Activated naive CD4-positive, alpha-beta T cell treated with anti-CD3 and anti-CD28 coated beads, Interleukin-2, amount 50 U/mL, for 24 hours (primary cell): ENCODE measurements at regions not wholly inside any gene's neighbourhood (a gene's known extent, or its start where the extent isn't known, plus 50 kb on each side); places are given as distances from the start of the nearest gene placed in this dataset.

Experiments
- H3K27ac Mint-ChIP-seq: one replicate; pipeline ENCODE4 v1.8.0; 2021; ENCODE audit warnings: mild to moderate bottlenecking, mixed read lengths
- H3K27me3 Mint-ChIP-seq: one replicate; pipeline ENCODE4 v1.8.0; 2021; ENCODE audit warnings: mixed read lengths
- H3K36me3 Mint-ChIP-seq: one replicate; pipeline ENCODE4 v1.8.0; 2021; ENCODE audit warnings: mixed read lengths
- H3K4me1 Mint-ChIP-seq: one replicate; pipeline ENCODE4 v1.8.0; 2021; ENCODE audit warnings: mixed read lengths
- H3K4me3 Mint-ChIP-seq: one replicate; pipeline ENCODE4 v1.8.0; 2021; ENCODE audit warnings: mild to moderate bottlenecking, mixed read lengths
- H3K9me3 Mint-ChIP-seq: one replicate; pipeline ENCODE4 v1.8.0; 2021; ENCODE audit warnings: mixed read lengths

DNA sequence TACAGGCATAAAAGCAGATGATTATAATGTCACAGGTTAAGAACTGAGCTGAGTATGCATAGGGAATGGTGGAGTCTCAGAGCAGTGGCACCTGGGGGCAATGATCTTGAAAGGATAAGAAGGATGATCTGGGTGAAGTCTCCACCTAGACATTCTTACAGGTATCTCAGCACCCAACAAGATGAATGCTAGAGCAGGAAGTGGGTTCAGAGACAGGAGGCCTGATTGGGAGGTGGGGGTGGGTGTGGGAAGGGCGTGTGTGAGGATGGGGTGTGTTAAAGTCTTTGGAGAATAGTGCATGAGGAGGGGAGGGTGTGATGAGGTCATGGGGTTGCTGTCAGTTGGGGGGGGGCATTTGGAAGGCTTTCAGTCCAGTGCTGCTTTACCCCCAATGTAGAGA, 78.8 kb upstream of the UPP2 start:
- Mint-ChIP-seq H3K9me3 (no peaks in the 10 kb centered on the region), H3K4me1 (peaks cover 6% of the 10 kb centered on the region), H3K27me3 (no peaks in the 10 kb centered on the region), H3K4me3 (no peak overlapping the region), H3K27ac (no peak overlapping the region), H3K36me3 (no peaks in the 10 kb centered on the region)

DNA sequence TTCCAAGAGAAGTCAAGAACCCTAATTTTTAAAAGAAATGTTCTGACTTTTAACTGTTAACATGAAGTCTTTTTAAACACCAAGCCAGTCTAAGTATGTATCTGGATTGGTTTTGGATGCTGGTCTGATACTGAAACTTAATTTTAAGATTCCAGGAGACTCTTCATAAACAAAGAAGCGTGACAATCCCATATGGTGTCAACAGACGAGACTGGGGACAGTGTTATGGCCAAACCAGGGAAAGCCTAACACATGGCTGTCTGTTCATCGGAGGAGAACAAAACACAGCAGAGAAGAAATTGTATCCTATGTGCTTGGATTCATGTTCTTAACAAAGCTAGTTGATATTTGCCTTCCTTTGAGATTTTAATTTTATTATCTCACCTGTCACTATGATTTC, 80.5 kb upstream of the UPP2 start:
- H3K4me3 Mint-ChIP-seq: no peak overlapping the region
- no peaks in the 10 kb centered on the region for H3K36me3 Mint-ChIP-seq
- peaks cover 6% of the 10 kb centered on the region for H3K4me1 Mint-ChIP-seq
- H3K27ac Mint-ChIP-seq: no peak overlapping the region
- no peaks in the 10 kb centered on the region for H3K27me3 Mint-ChIP-seq
- H3K9me3 Mint-ChIP-seq: no peaks in the 10 kb centered on the region

GRCh38 chr2:158015428-158016076, 86.1 kb upstream of the UPP2 start:
- H3K4me3 Mint-ChIP-seq: no peak overlapping the region
- H3K4me1 Mint-ChIP-seq: peaks cover 9% of the 10 kb centered on the region

GRCh38 chr2:158013891-158014290, 87.8 kb upstream of the UPP2 start:
- no peaks in the 10 kb centered on the region for H3K27me3 Mint-ChIP-seq
- no peak overlapping the region for H3K27ac Mint-ChIP-seq
- peaks cover 13% of the 10 kb centered on the region for H3K4me1 Mint-ChIP-seq
- no peaks in the 10 kb centered on the region for H3K9me3 Mint-ChIP-seq
- no peaks in the 10 kb centered on the region for H3K36me3 Mint-ChIP-seq
- no peak overlapping the region for H3K4me3 Mint-ChIP-seq

More at GRCh38 chr2:158015428-158016076, 86.1 kb upstream of the UPP2 start:
- H3K9me3 Mint-ChIP-seq: no peaks in the 10 kb centered on the region
- H3K27me3 Mint-ChIP-seq: no peaks in the 10 kb centered on the region
- no peaks in the 10 kb centered on the region for H3K36me3 Mint-ChIP-seq
- H3K27ac Mint-ChIP-seq: peak overlapping the region; percentile 84

- no peaks in the 10 kb centered on the region for H3K27me3 Mint-ChIP-seq
- no peak overlapping the region for H3K4me3 Mint-ChIP-seq
- H3K27ac Mint-ChIP-seq: no peak overlapping the region
- no peaks in the 10 kb centered on the region for H3K9me3 Mint-ChIP-seq
- H3K4me1 Mint-ChIP-seq: peaks cover 17% of the 10 kb centered on the region
- H3K36me3 Mint-ChIP-seq: no peaks in the 10 kb centered on the region
Measured at GRCh38 chr2:158011055-158011771, 90.5 kb upstream of the UPP2 start.

GRCh38 chr2:158009399-158009798, 92.3 kb upstream of the UPP2 start:
- H3K27ac Mint-ChIP-seq: no peak overlapping the region
- H3K4me3 Mint-ChIP-seq: no peak overlapping the region
- no peaks in the 10 kb centered on the region for H3K9me3 Mint-ChIP-seq
- H3K36me3 Mint-ChIP-seq: no peaks in the 10 kb centered on the region
- H3K4me1 Mint-ChIP-seq: peaks cover 8% of the 10 kb centered on the region
- H3K27me3 Mint-ChIP-seq: no peaks in the 10 kb centered on the region

DNA sequence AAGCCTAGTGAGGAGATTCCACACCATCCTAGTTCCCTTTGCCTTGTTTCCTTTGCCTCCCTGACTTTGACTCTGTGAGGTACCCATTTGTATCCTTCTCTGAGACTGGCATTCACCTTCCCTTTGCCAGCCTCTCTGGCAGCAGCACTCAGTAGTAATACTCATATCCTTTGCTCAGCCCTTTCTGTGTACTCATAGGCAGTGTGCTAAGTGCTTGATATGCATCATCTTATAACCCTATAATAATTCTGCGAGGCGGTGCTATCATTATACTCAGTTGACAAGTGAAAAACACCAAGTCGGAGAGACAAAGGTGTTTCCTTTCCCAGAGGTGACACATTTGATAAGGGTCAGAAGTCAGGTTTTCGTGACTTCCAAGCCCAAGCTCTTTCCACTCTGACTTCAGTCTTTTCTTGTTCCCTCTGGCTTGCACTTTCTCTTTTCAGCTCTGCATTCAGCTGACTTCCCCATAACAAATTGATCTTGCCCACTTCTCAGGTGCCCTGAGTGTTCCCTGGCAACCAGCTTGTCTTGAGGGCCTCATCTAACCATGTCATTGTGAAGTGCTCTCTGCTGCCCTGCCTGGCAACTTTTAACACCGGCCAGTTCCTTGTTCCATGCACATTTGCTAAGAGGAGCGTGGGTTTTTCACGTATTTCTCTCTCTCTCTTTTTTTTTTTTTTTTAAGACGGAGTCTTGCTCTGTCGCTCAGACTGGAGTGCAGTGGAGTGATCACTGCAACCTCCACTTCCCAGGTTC, 94.5 kb upstream of the UPP2 start:
- no peaks in the 10 kb centered on the region for H3K36me3 Mint-ChIP-seq
- H3K9me3 Mint-ChIP-seq: no peaks in the 10 kb centered on the region
- no peak overlapping the region for H3K27ac Mint-ChIP-seq
- no peaks in the 10 kb centered on the region for H3K27me3 Mint-ChIP-seq
- H3K4me3 Mint-ChIP-seq: no peak overlapping the region
- peaks cover 8% of the 10 kb centered on the region for H3K4me1 Mint-ChIP-seq

DNA sequence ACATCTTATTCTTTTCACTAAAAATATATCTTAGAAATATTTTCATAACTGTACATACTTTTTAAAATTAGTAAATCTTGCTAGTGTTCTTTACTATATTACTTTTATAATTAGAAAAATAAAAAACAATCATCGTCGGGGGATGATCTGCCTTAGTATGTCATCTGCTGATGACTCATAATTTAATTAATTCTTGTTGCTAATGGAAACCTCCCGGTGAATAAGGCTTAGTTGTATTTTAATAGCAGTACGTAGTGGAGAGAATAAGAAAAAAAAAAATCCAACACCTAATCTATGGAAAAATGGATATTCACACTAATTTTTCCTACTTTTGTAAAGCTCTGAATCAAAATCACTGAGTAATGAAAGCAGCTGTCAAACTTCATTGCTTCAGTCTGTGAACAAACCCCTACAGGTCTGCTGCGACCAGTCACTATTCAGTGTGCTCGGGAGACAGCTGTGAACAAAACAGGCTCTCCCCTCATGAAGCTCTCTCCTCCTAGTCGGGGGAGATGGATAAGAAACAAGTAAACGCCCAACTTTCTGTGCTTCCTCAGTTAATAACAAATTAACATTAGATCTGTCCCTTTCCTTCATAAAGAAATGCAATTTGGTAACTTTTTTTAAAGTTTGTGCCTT, 97.4 kb upstream of the UPP2 start:
- Mint-ChIP-seq H3K4me3 (no peak overlapping the region), H3K9me3 (no peaks in the 10 kb centered on the region), H3K36me3 (no peaks in the 10 kb centered on the region), H3K4me1 (peaks cover 4% of the 10 kb centered on the region), H3K27me3 (no peaks in the 10 kb centered on the region), H3K27ac (no peak overlapping the region)

- H3K4me3 Mint-ChIP-seq: no peak overlapping the region
- peaks cover 5% of the 10 kb centered on the region for H3K9me3 Mint-ChIP-seq
- peaks cover 2% of the 10 kb centered on the region for H3K36me3 Mint-ChIP-seq
- no peaks in the 10 kb centered on the region for H3K27me3 Mint-ChIP-seq
- peaks cover under 1% of the 10 kb centered on the region for H3K4me1 Mint-ChIP-seq
- no peak overlapping the region for H3K27ac Mint-ChIP-seq
Measured at GRCh38 chr2:158002079-158002478, 99.6 kb upstream of the UPP2 start.

DNA sequence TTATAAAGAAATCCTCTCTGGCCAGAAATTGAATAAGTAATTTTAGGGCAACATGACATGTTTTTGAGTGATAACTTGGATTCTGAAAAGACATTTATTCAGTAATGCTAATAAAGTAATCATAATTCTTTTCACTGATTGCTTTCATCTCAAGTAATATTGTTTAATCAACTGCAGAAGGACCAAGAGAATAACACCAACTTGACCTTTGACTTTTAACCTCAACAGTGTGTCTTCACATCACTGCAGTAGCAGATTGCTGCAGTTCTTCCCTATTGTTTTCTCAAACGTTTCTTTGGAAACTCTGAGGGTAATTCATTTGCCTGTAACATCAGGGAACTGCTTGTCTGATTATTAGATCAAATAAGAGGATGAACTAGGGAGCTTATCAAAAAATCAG, 104.9 kb upstream of the UPP2 start:
- peaks cover 5% of the 10 kb centered on the region for H3K9me3 Mint-ChIP-seq
- H3K27me3 Mint-ChIP-seq: no peaks in the 10 kb centered on the region
- no peak overlapping the region for H3K27ac Mint-ChIP-seq
- H3K4me1 Mint-ChIP-seq: no peaks in the 10 kb centered on the region
- peaks cover 2% of the 10 kb centered on the region for H3K36me3 Mint-ChIP-seq
- no peak overlapping the region for H3K4me3 Mint-ChIP-seq

DNA sequence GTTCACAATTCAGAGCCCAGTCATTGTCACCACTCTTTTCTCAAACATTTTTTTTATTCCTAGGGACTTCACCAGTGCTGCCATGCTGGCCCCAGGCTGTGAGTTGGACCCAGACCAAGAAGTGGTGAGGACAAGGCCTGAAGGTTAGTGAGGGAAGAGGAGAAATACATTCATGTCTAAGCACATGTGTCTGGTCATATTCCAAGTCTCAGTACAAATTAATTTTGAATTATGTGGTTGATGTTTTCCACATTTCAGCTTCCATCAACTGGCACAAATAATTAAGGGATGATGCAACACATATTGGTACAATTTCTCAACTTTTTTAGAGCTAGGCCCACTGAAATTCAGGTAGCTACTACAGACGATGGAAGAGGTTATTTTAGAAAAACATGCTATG, 106.6 kb upstream of the UPP2 start:
- Mint-ChIP-seq H3K4me3 (no peak overlapping the region), H3K4me1 (no peaks in the 10 kb centered on the region), H3K36me3 (peaks cover 2% of the 10 kb centered on the region), H3K9me3 (peaks cover 5% of the 10 kb centered on the region), H3K27ac (no peak overlapping the region), H3K27me3 (no peaks in the 10 kb centered on the region)

- H3K4me1 Mint-ChIP-seq: no peaks in the 10 kb centered on the region
- no peak overlapping the region for H3K4me3 Mint-ChIP-seq
- H3K9me3 Mint-ChIP-seq: no peaks in the 10 kb centered on the region
- no peaks in the 10 kb centered on the region for H3K36me3 Mint-ChIP-seq
- H3K27me3 Mint-ChIP-seq: no peaks in the 10 kb centered on the region
- no peak overlapping the region for H3K27ac Mint-ChIP-seq
Measured at GRCh38 chr2:157991932-157992331, 109.7 kb upstream of the UPP2 start.

- Mint-ChIP-seq H3K4me1 (no peaks in the 10 kb centered on the region), H3K27ac (no peak overlapping the region), H3K4me3 (no peak overlapping the region), H3K27me3 (no peaks in the 10 kb centered on the region), H3K9me3 (no peaks in the 10 kb centered on the region), H3K36me3 (no peaks in the 10 kb centered on the region)
Measured at GRCh38 chr2:157990173-157990572, 111.5 kb upstream of the UPP2 start.

GRCh38 chr2:157989227-157989626, 112.4 kb upstream of the UPP2 start:
- Mint-ChIP-seq H3K4me1 (no peaks in the 10 kb centered on the region), H3K27ac (no peak overlapping the region), H3K36me3 (no peaks in the 10 kb centered on the region), H3K9me3 (no peaks in the 10 kb centered on the region), H3K4me3 (no peak overlapping the region), H3K27me3 (no peaks in the 10 kb centered on the region)

GRCh38 chr2:157986761-157987160, 110.6 kb upstream of the ACVR1 start:
- Mint-ChIP-seq H3K27ac (no peak overlapping the region), H3K4me3 (no peak overlapping the region), H3K36me3 (no peaks in the 10 kb centered on the region), H3K9me3 (no peaks in the 10 kb centered on the region), H3K27me3 (no peaks in the 10 kb centered on the region), H3K4me1 (no peaks in the 10 kb centered on the region)

- Mint-ChIP-seq H3K27me3 (no peaks in the 10 kb centered on the region), H3K4me1 (no peaks in the 10 kb centered on the region), H3K36me3 (peaks cover 3% of the 10 kb centered on the region), H3K27ac (no peak overlapping the region), H3K9me3 (peaks cover 5% of the 10 kb centered on the region), H3K4me3 (no peak overlapping the region)
Measured at GRCh38 chr2:157984866-157985265, 108.7 kb upstream of the ACVR1 start.
